ENCODE measurements at regions not wholly inside any gene's neighbourhood (a gene's known extent, or its start where the extent isn't known, plus 50 kb on each side); places are given as distances from the start of the nearest gene placed in this dataset.

DNA sequence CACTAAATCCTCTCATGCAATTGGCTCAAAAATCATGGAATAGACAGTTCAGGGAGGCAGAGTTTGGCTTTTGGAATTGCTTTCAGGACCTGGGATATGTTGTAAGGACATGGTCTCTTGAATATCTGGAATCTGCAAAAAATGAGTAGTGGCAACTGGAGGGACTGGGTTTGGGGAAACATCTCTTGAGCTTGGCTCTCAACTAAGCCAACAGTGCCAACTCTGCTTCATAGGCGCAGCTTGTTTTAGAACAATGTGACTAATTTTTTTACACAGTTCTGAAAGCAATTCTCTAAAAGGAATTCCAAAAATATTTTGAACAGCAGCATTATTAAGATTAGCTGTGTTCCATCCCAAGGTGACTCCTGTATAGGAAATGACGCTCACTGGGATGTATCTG, 121.5 kb upstream of the DPP6 start:
- no peaks in the 10 kb centered on the region for H3K27me3 ChIP-seq (ENCODE audit: insufficient read depth, low read length)
- H3K36me3 ChIP-seq (ENCODE audit: insufficient read depth, low read length): no peaks in the 10 kb centered on the region
- H3K4me3 ChIP-seq (ENCODE audit: low read length): no peak overlapping the region
- H2AFZ ChIP-seq (ENCODE audit: low read depth, low read length): no peak overlapping the region
- no peaks in the 10 kb centered on the region for H3K4me1 ChIP-seq (ENCODE audit: insufficient read depth, low read length)
- no peaks in the 10 kb centered on the region for H3K9me3 ChIP-seq (ENCODE audit: low read length)

- H3K9me3 ChIP-seq (ENCODE audit: low read length): no peaks in the 10 kb centered on the region
- no peaks in the 10 kb centered on the region for H3K4me1 ChIP-seq (ENCODE audit: insufficient read depth, low read length)
- H3K4me3 ChIP-seq (ENCODE audit: low read length): no peak overlapping the region
- no peaks in the 10 kb centered on the region for H3K36me3 ChIP-seq (ENCODE audit: insufficient read depth, low read length)
- H3K27me3 ChIP-seq (ENCODE audit: insufficient read depth, low read length): no peaks in the 10 kb centered on the region
- H2AFZ ChIP-seq (ENCODE audit: low read depth, low read length): no peak overlapping the region
Measured at GRCh38 chr7:153934048-153934447, 118.2 kb upstream of the DPP6 start.

DNA sequence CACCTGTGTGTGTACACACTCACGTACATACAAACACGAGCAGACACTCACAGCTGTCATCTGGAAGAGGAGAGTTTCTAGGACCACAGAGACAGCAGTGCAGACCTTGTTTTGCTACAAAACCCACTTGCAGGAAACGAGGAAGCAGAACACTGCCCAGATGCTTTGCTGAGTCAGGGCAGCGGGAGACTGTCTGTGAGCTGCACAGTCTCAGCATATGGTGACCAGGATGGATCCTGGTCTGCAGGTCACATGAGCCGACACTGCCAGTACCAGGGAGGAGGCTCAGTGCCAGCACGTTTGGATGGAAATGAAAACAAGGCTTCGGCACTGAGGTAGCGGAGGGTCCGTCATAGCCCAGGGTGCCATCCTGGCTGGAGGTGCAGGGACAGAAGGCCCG, 117.6 kb upstream of the DPP6 start:
- H3K36me3 ChIP-seq (ENCODE audit: insufficient read depth, low read length): no peaks in the 10 kb centered on the region
- no peaks in the 10 kb centered on the region for H3K9me3 ChIP-seq (ENCODE audit: low read length)
- H3K4me1 ChIP-seq (ENCODE audit: insufficient read depth, low read length): no peaks in the 10 kb centered on the region

GRCh38 chr7:153935095-153935494, 117.1 kb upstream of the DPP6 start:
- H3K9me3 ChIP-seq (ENCODE audit: low read length): no peaks in the 10 kb centered on the region

More for the DNA sequence above, 117.6 kb upstream of the DPP6 start:
- Histone ChIP-seq H2AFZ (ENCODE audit: low read depth, low read length) (no peak overlapping the region), H3K4me3 (ENCODE audit: low read length) (no peak overlapping the region), H3K27me3 (ENCODE audit: insufficient read depth, low read length) (no peaks in the 10 kb centered on the region)

DNA sequence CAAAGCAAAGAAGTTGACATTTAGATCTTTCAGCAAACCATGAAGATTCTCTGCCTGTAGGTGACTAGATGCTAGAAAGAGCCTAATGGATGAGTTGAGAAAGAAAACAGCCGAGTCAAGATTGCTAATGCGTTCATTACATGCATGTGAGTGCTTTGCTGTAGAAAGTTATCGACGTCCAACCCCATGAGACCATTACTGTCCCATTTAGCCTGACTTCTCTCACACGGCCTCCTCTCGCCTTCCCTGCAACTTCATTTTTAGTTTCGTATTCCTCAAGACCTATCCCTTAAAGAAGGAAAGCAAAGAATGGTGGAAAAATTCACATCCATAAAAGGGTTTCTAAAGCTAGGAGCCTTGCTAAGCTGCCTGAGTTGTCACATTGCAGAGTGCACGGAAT, 113.7 kb upstream of the DPP6 start:
- H3K4me1 ChIP-seq (ENCODE audit: insufficient read depth, low read length): no peaks in the 10 kb centered on the region
- no peaks in the 10 kb centered on the region for H3K9me3 ChIP-seq (ENCODE audit: low read length)
- no peak overlapping the region for H2AFZ ChIP-seq (ENCODE audit: low read depth, low read length)
- H3K36me3 ChIP-seq (ENCODE audit: insufficient read depth, low read length): no peaks in the 10 kb centered on the region
- no peak overlapping the region for H3K4me3 ChIP-seq (ENCODE audit: low read length)
- peaks cover 2% of the 10 kb centered on the region for H3K27me3 ChIP-seq (ENCODE audit: insufficient read depth, low read length)

More at GRCh38 chr7:153935095-153935494, 117.1 kb upstream of the DPP6 start:
- no peaks in the 10 kb centered on the region for H3K27me3 ChIP-seq (ENCODE audit: insufficient read depth, low read length)
- H3K36me3 ChIP-seq (ENCODE audit: insufficient read depth, low read length): no peaks in the 10 kb centered on the region
- no peaks in the 10 kb centered on the region for H3K4me1 ChIP-seq (ENCODE audit: insufficient read depth, low read length)
- H3K4me3 ChIP-seq (ENCODE audit: low read length): no peak overlapping the region
- H2AFZ ChIP-seq (ENCODE audit: low read depth, low read length): no peak overlapping the region

DNA sequence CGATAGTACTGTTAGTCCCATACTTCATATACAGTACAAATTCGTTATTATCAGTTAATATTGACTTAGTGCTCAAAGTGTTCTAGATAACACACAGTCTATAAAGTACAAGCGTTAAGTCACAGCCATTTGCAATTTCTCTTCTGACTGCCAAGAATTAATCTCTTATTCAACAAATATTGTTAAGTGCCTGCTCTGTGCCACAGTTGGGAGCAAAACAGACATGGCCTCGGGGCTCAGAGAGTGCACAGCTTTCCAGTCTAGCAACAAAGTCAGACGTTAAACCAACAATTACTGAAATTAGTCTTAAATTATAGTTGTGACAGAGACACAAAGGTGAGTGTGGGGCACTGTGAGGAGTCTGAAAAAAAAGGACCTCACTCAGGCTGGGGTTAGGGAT, 113.0 kb upstream of the DPP6 start:
- no peak overlapping the region for H2AFZ ChIP-seq (ENCODE audit: low read depth, low read length)
- H3K4me3 ChIP-seq (ENCODE audit: low read length): no peak overlapping the region
- H3K27me3 ChIP-seq (ENCODE audit: insufficient read depth, low read length): peaks cover 5% of the 10 kb centered on the region
- no peaks in the 10 kb centered on the region for H3K4me1 ChIP-seq (ENCODE audit: insufficient read depth, low read length)
- H3K36me3 ChIP-seq (ENCODE audit: insufficient read depth, low read length): no peaks in the 10 kb centered on the region
- H3K9me3 ChIP-seq (ENCODE audit: low read length): no peaks in the 10 kb centered on the region

DNA sequence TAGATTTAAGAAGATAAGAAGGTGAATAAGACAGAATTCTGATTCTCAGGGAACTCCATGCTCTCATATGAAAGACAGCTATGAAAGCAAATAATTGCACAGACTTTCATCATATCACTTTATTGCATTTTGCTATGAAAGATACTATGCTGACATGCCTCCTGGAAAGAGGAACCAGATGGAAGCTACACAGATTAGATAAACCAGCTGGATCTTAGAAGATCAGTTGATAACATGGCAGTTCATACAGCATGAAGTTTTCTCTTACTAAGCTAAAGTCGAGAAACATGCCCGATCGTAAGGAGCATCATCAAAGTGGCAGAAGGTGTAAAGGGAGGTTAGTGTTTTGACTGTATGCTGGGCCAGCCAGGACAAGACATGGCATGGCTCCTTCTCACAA, 112.5 kb upstream of the DPP6 start:
- H3K9me3 ChIP-seq (ENCODE audit: low read length): no peaks in the 10 kb centered on the region
- H3K36me3 ChIP-seq (ENCODE audit: insufficient read depth, low read length): no peaks in the 10 kb centered on the region
- H2AFZ ChIP-seq (ENCODE audit: low read depth, low read length): no peak overlapping the region
- peaks cover 7% of the 10 kb centered on the region for H3K27me3 ChIP-seq (ENCODE audit: insufficient read depth, low read length)
- no peaks in the 10 kb centered on the region for H3K4me1 ChIP-seq (ENCODE audit: insufficient read depth, low read length)
- H3K4me3 ChIP-seq (ENCODE audit: low read length): no peak overlapping the region

DNA sequence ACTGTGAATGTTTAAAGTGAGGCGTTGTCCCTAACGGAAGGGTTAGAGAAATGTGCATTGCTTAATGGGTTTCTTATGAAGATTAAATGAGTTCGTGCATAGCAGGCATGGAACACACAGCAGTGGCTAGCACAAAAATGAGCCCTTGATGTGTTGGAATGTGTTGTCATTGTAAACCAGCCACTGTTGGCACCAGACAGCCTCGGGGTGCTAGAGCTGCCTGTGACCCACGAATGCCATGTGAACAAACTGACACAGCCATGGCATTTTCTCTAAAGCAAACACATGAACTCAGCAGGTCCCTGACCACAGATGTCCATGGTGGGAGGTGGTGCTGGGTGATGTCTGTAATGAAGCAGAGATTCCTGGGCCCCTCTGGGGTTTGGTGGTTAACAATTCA, 111.1 kb upstream of the DPP6 start:
- H2AFZ ChIP-seq (ENCODE audit: low read depth, low read length): no peak overlapping the region
- H3K4me1 ChIP-seq (ENCODE audit: insufficient read depth, low read length): no peaks in the 10 kb centered on the region
- no peaks in the 10 kb centered on the region for H3K9me3 ChIP-seq (ENCODE audit: low read length)
- H3K4me3 ChIP-seq (ENCODE audit: low read length): no peak overlapping the region
- H3K36me3 ChIP-seq (ENCODE audit: insufficient read depth, low read length): no peaks in the 10 kb centered on the region
- peaks cover 7% of the 10 kb centered on the region for H3K27me3 ChIP-seq (ENCODE audit: insufficient read depth, low read length)

GRCh38 chr7:153942036-153942435, 110.2 kb upstream of the DPP6 start:
- no peaks in the 10 kb centered on the region for H3K9me3 ChIP-seq (ENCODE audit: low read length)
- no peaks in the 10 kb centered on the region for H3K36me3 ChIP-seq (ENCODE audit: insufficient read depth, low read length)
- H2AFZ ChIP-seq (ENCODE audit: low read depth, low read length): no peak overlapping the region
- H3K4me3 ChIP-seq (ENCODE audit: low read length): no peak overlapping the region
- peaks cover 7% of the 10 kb centered on the region for H3K27me3 ChIP-seq (ENCODE audit: insufficient read depth, low read length)
- no peaks in the 10 kb centered on the region for H3K4me1 ChIP-seq (ENCODE audit: insufficient read depth, low read length)

DNA sequence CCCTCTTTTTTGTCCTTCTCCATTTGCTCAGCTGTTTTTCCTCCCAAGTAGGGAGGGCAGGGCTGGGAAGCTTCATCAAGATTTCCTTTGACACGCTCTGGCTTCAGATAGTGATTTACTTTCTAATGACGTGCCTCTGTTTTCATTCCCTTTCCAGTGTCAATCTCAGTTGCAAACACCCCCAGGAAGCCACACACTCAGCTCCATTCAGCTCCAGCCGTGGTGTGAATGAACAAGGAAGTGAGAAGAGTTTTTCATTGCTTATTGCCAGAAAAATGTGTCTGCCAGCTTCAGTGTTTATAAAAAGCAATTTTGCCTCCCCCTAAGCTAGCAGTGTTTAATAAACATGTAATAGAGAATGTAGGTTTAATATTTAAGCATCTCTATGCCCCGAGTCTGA, 108.7 kb upstream of the DPP6 start:
- no peak overlapping the region for H3K4me3 ChIP-seq (ENCODE audit: low read length)
- H3K9me3 ChIP-seq (ENCODE audit: low read length): no peaks in the 10 kb centered on the region
- peaks cover 7% of the 10 kb centered on the region for H3K27me3 ChIP-seq (ENCODE audit: insufficient read depth, low read length)
- no peak overlapping the region for H2AFZ ChIP-seq (ENCODE audit: low read depth, low read length)
- H3K4me1 ChIP-seq (ENCODE audit: insufficient read depth, low read length): no peaks in the 10 kb centered on the region
- H3K36me3 ChIP-seq (ENCODE audit: insufficient read depth, low read length): no peaks in the 10 kb centered on the region

- H2AFZ ChIP-seq (ENCODE audit: low read depth, low read length): peak overlapping the region; percentile 14
- peaks cover 7% of the 10 kb centered on the region for H3K27me3 ChIP-seq (ENCODE audit: insufficient read depth, low read length)
- H3K9me3 ChIP-seq (ENCODE audit: low read length): no peaks in the 10 kb centered on the region
- H3K4me1 ChIP-seq (ENCODE audit: insufficient read depth, low read length): no peaks in the 10 kb centered on the region
- H3K4me3 ChIP-seq (ENCODE audit: low read length): no peak overlapping the region
- no peaks in the 10 kb centered on the region for H3K36me3 ChIP-seq (ENCODE audit: insufficient read depth, low read length)
Measured at GRCh38 chr7:153943861-153944260, 108.3 kb upstream of the DPP6 start.

DNA sequence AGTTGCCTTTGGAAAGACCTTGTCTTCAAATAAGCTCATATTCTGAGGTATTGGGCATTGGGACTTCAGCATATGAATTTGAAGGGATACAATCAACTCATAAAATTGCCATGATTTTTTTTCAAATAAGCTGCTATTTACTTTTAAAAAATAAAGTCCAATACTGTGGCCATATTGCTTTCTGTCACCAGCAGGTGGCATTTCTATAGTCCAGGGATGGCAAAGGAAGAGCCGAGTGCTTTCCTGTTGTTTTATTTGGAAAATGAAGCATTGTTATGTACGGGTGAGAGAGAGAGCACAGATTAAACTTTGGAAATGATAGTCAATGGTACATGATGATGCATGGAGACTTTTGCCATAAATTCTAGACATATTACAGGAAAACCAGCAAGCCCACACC, 104.1 kb upstream of the DPP6 start:
- Histone ChIP-seq H3K36me3 (ENCODE audit: insufficient read depth, low read length) (no peaks in the 10 kb centered on the region), H3K4me1 (ENCODE audit: insufficient read depth, low read length) (no peaks in the 10 kb centered on the region), H3K4me3 (ENCODE audit: low read length) (no peak overlapping the region), H2AFZ (ENCODE audit: low read depth, low read length) (no peak overlapping the region), H3K9me3 (ENCODE audit: low read length) (no peaks in the 10 kb centered on the region), H3K27me3 (ENCODE audit: insufficient read depth, low read length) (peaks cover 7% of the 10 kb centered on the region)

DNA sequence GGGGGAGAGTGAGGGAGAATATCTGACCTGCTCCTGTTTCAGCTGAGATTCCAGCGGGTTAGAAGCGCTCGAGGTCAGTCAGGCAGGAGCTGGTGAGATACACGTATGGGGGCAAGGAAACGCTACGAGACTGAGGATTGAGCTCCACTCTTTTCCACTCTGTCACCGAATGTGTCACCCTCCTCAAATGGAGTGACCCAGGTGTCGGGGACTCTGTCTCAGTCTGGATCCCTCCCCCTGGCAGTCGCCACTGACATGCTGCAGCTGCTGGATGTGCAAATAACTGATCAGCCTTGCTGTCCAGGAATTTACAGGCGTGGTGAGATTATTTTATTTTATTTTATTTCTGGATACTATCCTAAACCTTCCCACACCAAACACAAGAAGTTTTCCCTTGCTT, 100.9 kb upstream of the DPP6 start:
- H3K27me3 ChIP-seq (ENCODE audit: insufficient read depth, low read length): peaks cover 6% of the 10 kb centered on the region
- no peak overlapping the region for H3K4me3 ChIP-seq (ENCODE audit: low read length)
- no peaks in the 10 kb centered on the region for H3K4me1 ChIP-seq (ENCODE audit: insufficient read depth, low read length)
- H3K9me3 ChIP-seq (ENCODE audit: low read length): no peaks in the 10 kb centered on the region
- H3K36me3 ChIP-seq (ENCODE audit: insufficient read depth, low read length): no peaks in the 10 kb centered on the region
- H2AFZ ChIP-seq (ENCODE audit: low read depth, low read length): no peak overlapping the region

GRCh38 chr7:153954477-153954876, 97.7 kb upstream of the DPP6 start:
- H3K9me3 ChIP-seq (ENCODE audit: low read length): no peaks in the 10 kb centered on the region
- H2AFZ ChIP-seq (ENCODE audit: low read depth, low read length): no peak overlapping the region
- peaks cover 6% of the 10 kb centered on the region for H3K27me3 ChIP-seq (ENCODE audit: insufficient read depth, low read length)
- H3K4me3 ChIP-seq (ENCODE audit: low read length): no peak overlapping the region
- no peaks in the 10 kb centered on the region for H3K4me1 ChIP-seq (ENCODE audit: insufficient read depth, low read length)
- H3K36me3 ChIP-seq (ENCODE audit: insufficient read depth, low read length): no peaks in the 10 kb centered on the region

All from neuron (in vitro differentiated cells).